GM06990 (cell line): ENCODE measurements at regions not wholly inside any gene's neighbourhood (a gene's known extent, or its start where the extent isn't known, plus 50 kb on each side); places are given as distances from the start of the nearest gene placed in this dataset.

Source experiments
- DNase-seq: peaks from one replicate; pipeline ENCODE4 v3.0.0-alpha.2; 2011; ENCODE audit not compliant: insufficient read length; ENCODE audit errors: extremely low read depth
- H3K27me3 ChIP-seq: replicated peaks from 2 replicates; pipeline ENCODE4 v1.6.0; 2011; ENCODE audit warnings: low read length; ENCODE audit not compliant: control insufficient read depth, insufficient read depth
- H3K36me3 ChIP-seq: 2 replicates; pipeline ENCODE4 v1.5.1; 2011; ENCODE audit warnings: low read length; ENCODE audit not compliant: control insufficient read depth, insufficient read depth
- H3K4me3 ChIP-seq: replicated peaks from 2 replicates; pipeline ENCODE4 v1.5.1; 2011; ENCODE audit warnings: low read depth, mild to moderate bottlenecking, control low read depth, low read length
- CTCF ChIP-seq: IDR thresholded peaks from 2 replicates; pipeline ENCODE4 v1.5.1; 2011; ENCODE audit warnings: low read length, control low read depth, mild to moderate bottlenecking, inconsistent platforms; ENCODE audit not compliant: insufficient read depth, poor library complexity, severe bottlenecking

GRCh38 chr1:95353194-95353593, 119.2 kb downstream of the RWDD3 start:
- Histone ChIP-seq H3K27me3 (no peaks in the 10 kb centered on the region), H3K4me3 (no peak overlapping the region), H3K36me3 (no peaks in the 10 kb centered on the region)
- no peak for TF ChIP-seq CTCF
- DNase-seq = no peak

- no peaks in the 10 kb centered on the region for H3K27me3 ChIP-seq
- no peak for TF ChIP-seq CTCF
- H3K36me3 ChIP-seq = no peaks in the 10 kb centered on the region
- no peak for DNase-seq
- no peak overlapping the region for H3K4me3 ChIP-seq
Measured at GRCh38 chr1:95364546-95364945, 130.5 kb downstream of the RWDD3 start.

GRCh38 chr1:95366498-95366897, 132.5 kb downstream of the RWDD3 start:
- H3K4me3 ChIP-seq = no peak overlapping the region
- no peak for DNase-seq

GRCh38 chr1:95368178-95368577, 134.2 kb downstream of the RWDD3 start:
- no peaks in the 10 kb centered on the region for H3K27me3 ChIP-seq
- H3K36me3 ChIP-seq = no peaks in the 10 kb centered on the region
- no peak for DNase-seq
- H3K4me3 ChIP-seq = no peak overlapping the region
- no peak for TF ChIP-seq CTCF

More at GRCh38 chr1:95366498-95366897, 132.5 kb downstream of the RWDD3 start:
- Histone ChIP-seq H3K27me3 (no peaks in the 10 kb centered on the region), H3K36me3 (no peaks in the 10 kb centered on the region)
- TF ChIP-seq CTCF = no peak

GRCh38 chr1:95369985-95370690, 136.1 kb downstream of the RWDD3 start:
- H3K4me3 ChIP-seq = no peak overlapping the region
- no peaks in the 10 kb centered on the region for H3K27me3 ChIP-seq
- TF ChIP-seq CTCF = no peak
- no peaks in the 10 kb centered on the region for H3K36me3 ChIP-seq
- DNase-seq = no peak
